NCI-H1092 treated with DMSO at 0.1 percent for 48 hours (cell line): ENCODE measurements at regions not wholly inside any gene's neighbourhood (a gene's known extent, or its start where the extent isn't known, plus 50 kb on each side); places are given as distances from the start of the nearest gene placed in this dataset.
"Not testable (repeated sequence)": the region's sequence is repeated elsewhere in the genome, so short reads cannot be mapped to it uniquely, and the experiment has no call there.

Experiments
- DNase-seq: peaks from one replicate; lab custom pipeline; 2025; lab: John Stamatoyannopoulos, UW

DNA sequence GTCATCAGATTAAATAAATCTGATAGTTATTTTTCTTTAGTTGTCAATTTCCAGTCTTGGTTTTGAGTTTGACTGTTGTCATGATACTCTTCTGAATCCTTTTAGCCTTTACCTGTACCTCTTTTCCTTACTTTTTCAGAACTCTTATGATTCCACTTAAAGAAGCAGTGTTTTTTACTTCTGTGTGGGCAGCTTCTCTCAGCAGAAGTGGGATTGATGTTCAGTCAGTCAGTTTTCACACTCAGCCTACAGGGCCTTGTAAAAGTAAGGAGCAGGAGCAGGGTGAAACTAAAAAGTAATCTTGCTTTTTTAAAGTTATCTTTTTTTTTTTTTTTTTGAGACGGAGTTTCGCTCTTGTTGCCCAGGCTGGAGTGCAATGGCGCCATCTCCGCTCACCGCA is 75.1 kb downstream of the HAUS1 start:
- no peak for DNase-seq

DNA sequence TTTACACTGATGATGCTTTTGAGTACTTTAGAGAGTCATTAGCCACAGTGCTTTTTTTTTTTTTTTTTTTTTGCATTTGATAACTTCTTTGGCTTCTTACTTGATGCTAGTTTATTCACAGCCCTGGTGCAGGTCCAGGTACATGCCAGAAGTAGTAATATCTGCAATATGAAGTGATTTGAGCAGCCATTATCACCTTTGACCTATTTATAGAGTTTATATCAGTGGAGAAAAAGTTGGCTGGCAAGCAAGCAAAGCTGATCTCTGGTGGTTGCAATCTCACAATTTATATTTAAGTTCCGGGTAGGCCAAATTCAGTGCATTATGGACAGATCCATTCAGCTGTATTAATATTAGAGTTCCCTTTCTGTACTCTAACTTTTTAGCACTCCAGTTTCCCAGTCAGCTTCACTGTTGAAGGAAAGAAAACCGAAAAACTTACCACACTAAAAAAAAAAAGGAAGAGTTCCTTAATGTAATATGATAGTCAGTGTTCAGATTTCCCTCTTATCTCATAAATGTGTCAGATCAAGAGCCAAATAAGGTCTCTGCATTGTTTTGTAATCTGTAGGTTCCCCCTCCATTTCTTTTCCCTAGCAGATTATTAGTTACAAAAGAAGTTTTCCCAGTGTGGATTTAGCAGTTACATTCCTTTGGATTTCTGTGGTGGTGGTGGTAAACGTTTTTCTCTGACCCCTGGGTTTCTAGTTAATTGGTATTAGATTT is 78.6 kb downstream of the HAUS1 start:
- DNase-seq: no peak

DNA sequence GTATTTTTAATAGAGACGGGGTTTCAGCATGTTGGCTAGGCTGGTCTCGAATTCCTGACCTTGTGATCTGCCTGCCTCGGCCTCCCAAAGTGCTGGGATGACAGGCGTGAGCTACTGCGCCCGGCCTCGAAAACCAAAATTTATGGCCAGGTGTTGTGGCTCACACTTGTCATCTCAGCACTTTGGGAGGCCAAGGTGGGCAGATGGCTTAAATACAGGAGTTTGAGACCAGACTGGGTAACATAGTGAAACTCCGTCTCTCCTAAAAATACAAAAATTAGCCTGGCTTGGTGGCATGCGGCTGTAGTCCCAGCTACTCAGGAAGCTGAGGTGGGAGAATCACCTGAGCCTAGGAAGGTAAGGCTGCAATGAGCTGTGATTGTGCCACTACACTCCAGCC is 80.1 kb downstream of the HAUS1 start:
- DNase-seq: not testable (repeated sequence)

GRCh38 chr18:46184727-46185126 is 80.5 kb downstream of the HAUS1 start:
- DNase-seq: no peak

GRCh38 chr18:46190667-46191066 is 86.5 kb downstream of the HAUS1 start:
- no peak for DNase-seq

GRCh38 chr18:46196627-46197243 is 92.5 kb downstream of the HAUS1 start:
- DNase-seq: no peak

DNA sequence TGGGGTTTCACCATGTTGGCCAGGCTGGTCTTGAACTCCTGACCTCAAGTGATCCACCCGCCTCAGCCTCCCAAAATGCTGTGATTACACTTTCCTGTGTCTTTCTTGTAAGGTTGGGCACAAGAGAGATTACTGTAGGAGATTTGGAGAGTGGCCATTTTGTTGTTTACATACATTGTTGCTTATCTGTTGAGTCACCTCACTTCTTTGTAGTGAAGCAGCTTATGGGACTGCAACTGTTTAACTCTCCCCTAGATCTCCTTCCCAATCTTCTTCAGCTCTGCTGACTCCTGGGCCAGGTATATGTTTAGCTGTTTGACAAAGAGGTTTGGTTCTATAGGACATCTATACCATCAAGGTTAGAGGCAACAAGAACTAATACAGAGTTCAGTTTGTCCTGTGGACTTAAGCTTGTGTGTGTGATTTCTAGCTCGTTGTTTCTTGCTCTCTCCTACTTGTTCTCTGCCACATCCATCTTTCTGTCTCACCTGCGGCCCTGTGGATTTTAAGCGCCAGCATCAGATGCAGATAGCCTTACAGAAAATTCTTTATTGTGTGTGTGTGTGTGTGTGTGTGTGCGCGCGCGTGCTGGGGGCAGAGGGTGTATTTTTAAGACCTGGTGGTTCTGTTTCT is 95.4 kb downstream of the HAUS1 start:
- no peak for DNase-seq

GRCh38 chr18:46200178-46201055 is 96.2 kb downstream of the HAUS1 start:
- not testable (repeated sequence) for DNase-seq

DNA sequence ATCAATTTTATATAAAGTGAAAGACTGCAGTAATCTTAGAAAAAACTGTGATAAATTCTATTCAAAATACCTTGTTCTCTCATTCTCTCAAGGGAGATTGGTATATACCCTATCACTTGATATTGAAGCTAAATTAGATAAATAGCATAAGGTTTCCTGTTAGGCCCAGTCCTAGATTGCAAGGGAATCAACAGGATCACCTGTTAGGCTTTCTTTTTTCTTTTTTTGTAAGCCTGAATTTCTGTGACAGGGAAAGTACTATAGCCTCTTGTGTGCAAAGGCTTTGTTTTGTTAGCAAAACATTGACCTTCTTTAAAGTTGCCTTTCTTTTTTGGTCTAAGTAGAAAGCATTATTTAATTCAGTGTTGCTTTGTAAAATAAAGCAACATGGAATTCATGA is 100.0 kb downstream of the HAUS1 start:
- no peak for DNase-seq

GRCh38 chr18:46207985-46208384 is 103.8 kb downstream of the HAUS1 start:
- DNase-seq: no peak

DNA sequence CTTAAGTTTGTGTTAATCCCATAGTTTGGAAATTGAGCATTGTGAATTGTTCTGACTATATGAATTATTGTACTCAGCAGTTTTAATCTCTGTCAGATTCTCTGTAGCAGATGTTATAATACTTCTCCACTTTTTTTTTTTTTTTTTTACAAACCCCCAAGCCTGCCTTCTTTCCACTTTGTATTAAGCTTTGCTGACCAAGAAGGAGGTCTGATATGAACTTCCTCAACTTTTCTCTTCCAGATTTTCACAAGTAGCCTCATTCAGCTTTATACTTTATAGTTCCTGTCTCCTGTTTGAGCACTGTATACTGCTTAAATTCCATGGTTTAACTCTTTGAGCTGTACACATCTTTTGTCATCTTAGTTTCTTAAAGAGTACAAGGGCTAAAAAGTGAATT is 105.0 kb downstream of the HAUS1 start:
- DNase-seq: no peak

DNA sequence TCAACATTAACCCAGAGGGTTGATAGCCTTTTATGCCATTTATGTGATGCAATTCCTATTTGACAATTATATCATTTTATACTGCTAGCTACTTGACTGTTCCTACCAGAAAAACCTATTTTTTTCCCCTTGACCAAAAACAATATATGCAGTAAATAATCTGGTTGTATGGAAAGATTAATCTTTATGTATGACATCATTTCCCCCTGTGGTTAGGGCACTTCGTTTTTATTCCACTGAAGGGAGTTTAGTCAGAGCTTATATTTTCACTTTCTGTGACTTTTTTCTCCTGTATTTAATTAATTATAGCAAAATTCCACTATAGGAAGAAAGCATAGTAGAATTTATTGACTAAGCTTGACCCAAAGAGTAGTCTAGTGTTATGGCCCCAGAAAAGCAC is 107.6 kb downstream of the HAUS1 start:
- no peak for DNase-seq

DNA sequence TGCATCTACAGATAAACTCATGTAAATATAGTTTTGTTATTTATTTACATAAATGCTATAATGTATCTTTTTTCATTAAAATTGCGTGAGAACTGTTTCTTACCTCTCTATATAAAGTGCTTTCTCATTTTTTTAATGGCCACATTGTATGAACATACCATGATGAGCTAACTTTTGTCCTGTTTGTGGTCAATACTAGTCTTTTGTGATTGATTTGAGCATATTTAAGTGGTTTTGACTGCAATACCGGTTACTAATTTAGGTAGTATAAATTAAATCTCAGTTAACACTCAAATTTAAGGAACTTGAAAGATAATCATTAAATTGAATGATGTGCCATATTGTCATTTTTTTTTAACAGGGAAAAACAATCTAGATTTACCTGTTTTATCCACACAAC is 108.2 kb downstream of the HAUS1 start:
- no peak for DNase-seq

DNA sequence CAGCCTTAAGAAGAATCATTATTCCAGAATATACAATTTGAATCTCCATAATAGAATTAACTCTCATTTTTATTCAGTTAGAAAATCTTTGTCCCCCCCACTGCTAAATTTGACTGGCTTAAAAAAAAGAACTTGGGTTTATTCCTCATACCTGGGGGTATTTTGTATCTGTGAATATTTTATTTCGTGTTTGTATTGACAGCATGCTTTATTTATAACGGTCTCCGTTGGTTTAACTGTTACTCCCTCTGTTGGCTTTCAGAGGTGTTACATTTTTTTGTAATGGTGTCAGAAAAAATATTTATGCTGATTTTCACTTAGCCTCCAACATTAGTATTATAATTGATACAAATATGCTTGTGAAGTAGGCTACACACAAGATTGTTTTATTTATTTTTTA is 109.1 kb downstream of the HAUS1 start:
- DNase-seq: no peak

DNA sequence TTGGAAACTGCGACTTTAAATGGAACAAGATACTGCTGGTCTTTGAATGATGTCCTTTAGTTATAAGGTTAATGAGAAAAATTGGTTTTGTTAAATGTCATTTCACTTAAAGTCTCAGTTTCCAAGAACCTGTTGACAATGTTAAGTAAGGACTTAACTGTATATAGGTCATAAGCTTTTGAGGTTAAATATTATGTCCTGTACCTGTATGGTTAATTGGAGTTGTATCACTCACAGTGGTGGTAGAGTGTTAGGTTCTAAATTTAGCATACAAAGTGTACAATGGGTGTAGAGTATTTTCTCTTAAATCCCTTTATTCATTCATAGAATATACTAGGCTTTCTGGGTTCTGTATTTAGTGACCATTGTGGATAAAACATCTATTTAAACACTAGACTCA is 110.2 kb downstream of the HAUS1 start:
- DNase-seq: no peak

GRCh38 chr18:46215902-46216723 is 111.9 kb downstream of the HAUS1 start:
- DNase-seq: no peak

- DNase-seq: no peak
Measured at GRCh38 chr18:46220116-46220515, 115.9 kb downstream of the HAUS1 start.

GRCh38 chr18:46222093-46222492 is 117.9 kb downstream of the HAUS1 start:
- no peak for DNase-seq

DNA sequence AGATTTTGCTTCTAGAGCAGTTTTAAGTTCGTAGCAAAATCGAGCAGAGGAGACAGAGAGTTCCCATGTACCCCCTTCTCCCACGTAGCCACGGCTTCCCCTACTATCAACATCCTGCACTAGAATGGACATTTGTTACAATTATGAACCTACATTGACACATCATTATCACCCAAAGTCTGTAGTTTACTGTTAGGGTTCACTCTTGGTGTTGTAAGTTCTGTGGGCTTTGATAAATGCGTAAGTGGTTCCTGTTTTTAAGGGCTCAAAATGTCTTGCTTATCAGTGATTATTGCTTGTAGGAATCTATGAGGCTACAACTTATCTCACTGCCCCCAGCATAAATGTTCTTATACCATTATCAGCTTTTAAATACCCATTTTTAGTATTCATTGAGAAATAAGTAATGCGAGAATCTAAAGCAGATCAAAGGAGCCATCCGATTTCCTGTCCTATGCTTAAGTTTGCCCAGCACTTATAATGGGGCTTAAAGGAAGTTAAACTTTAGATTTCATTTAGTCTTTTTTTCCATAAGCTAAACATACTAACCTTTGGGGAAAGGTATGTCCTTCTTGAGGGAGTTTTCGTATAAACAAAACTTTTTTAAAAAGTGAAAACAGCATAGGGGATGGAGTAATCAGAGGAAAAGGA is 118.7 kb downstream of the HAUS1 start:
- no peak for DNase-seq

- no peak for DNase-seq
Measured at GRCh38 chr18:46224181-46224775, 120.1 kb downstream of the HAUS1 start.

GRCh38 chr18:46226461-46226860 is 122.3 kb downstream of the HAUS1 start:
- DNase-seq: no peak
